Body of pancreas (tissue), 4 donors: ENCODE measurements at regions not wholly inside any gene's neighbourhood (a gene's known extent, or its start where the extent isn't known, plus 50 kb on each side); places are given as distances from the start of the nearest gene placed in this dataset.

Experiments
- ATAC-seq: fragments of 150-250 bp; one replicate; pipeline ENCODE4 v1.9.1; 2016
- DNase-seq, 4 donors: peaks; one replicate each; pipeline ENCODE4 v3.0.0-alpha.2; 2019
- H3K27ac ChIP-seq, 4 donors: fragments of 200-600 bp; sonication (generic); 1 replicate in 3 of 4; 2 replicates in 1 of 4; pipeline versions ENCODE4 v1.5.1 to v1.6.1; 2016 to 2019; ENCODE audit warnings: mild to moderate bottlenecking in 1 of 4, mixed read lengths in 1 of 4, moderate library complexity in 1 of 4
- H3K27me3 ChIP-seq, 2 donors: fragments of 200-600 bp; sonication (generic); one replicate each; pipeline ENCODE4 v1.6.0; 2016; ENCODE audit warnings: mild to moderate bottlenecking in 1 of 2
- H3K36me3 ChIP-seq, 2 donors: fragments of 200-600 bp; sonication (generic); replicated peaks in 1 of 2; 2 replicates each; pipeline ENCODE4 v1.5.1; 2016; ENCODE audit warnings: low read depth in 2 of 2; ENCODE audit not compliant: insufficient read depth in 1 of 2
- H3K4me1 ChIP-seq: fragments of 200-600 bp; sonication (generic); one replicate; pipeline ENCODE4 v1.6.0; 2016
- H3K4me3 ChIP-seq, 2 donors: fragments of 200-600 bp; sonication (generic); 1 replicate in 1 of 2; 2 replicates in 1 of 2; pipeline ENCODE4 v1.5.1; 2016 to 2019
- H3K9me3 ChIP-seq, 3 donors: fragments of 200-600 bp; sonication (generic); 1 replicate in 2 of 3; 2 replicates in 1 of 3; pipeline ENCODE4 v1.5.1; 2016
- POLR2A ChIP-seq, 3 donors: fragments of 450-650 bp; IDR thresholded peaks; one replicate each; pipeline ENCODE4 v1.6.1; 2016; ENCODE audit warnings: antibody characterized with exemption in 3 of 3, mild to moderate bottlenecking in 2 of 3
- WGBS, 2 donors: methylation state at CpG; one replicate each; pipeline ENCODE4 v1.1.5; 2017; 5-methylcytosine and 5-hydroxymethylcytosine counted together
- intact Hi-C: fragments of 100-400 bp; cut with DNase I; formaldehyde crosslinking; loops from one replicate; pipeline ENCODE4 v1.15.1; 2023
- TF ChIP-seq, protein P1 (sequence below), 7 experiments: fragments of 450-650 bp in 4 of 7; fragments of 200-600 bp in 3 of 7; sonication (generic) in 3 of 7; IDR thresholded peaks; one replicate each; pipeline ENCODE4 v1.5.1; 2016 to 2019; ENCODE audit warnings: antibody characterized with exemption in 7 of 7

- H3K27me3 ChIP-seq, result no peaks in the 10 kb centered on the region
- no peak for ATAC-seq
These were observed 67.4 kb downstream of the FOXD2 start for GRCh38 chr1:47505267-47505666.

DNA sequence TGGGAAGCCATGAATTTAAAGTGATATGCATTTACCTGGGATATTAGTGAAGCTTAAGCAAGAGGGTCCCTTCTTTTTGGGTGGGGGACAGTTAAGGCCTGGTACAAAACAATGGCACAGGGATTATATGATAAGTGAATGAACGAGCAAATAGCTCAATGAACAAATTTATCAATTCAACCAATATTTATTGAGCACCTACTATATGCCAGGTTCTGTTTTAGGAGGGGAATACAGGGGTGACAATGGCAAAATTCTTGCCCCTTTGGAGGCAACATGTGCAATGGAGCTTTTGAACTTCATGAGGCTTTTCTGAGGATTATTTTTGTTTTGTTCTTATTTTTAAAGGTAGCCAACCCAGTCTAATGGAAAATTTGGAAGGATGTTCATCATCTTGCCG, 68.2 kb downstream of the FOXD2 start:
- 74 to 86% methylated on average over 2 of the region's 2 CpGs for WGBS, 2 donors
- no peaks in the 10 kb centered on the region for H3K27me3 ChIP-seq

More at GRCh38 chr1:47505267-47505666, 67.4 kb downstream of the FOXD2 start:
- intact Hi-C loops, result no loop called here
- no peak for DNase-seq
- no peak for TF ChIP-seq POLR2A (IDR thresholded peaks at IDR 0.05)
- TF ChIP-seq, protein P1, sequence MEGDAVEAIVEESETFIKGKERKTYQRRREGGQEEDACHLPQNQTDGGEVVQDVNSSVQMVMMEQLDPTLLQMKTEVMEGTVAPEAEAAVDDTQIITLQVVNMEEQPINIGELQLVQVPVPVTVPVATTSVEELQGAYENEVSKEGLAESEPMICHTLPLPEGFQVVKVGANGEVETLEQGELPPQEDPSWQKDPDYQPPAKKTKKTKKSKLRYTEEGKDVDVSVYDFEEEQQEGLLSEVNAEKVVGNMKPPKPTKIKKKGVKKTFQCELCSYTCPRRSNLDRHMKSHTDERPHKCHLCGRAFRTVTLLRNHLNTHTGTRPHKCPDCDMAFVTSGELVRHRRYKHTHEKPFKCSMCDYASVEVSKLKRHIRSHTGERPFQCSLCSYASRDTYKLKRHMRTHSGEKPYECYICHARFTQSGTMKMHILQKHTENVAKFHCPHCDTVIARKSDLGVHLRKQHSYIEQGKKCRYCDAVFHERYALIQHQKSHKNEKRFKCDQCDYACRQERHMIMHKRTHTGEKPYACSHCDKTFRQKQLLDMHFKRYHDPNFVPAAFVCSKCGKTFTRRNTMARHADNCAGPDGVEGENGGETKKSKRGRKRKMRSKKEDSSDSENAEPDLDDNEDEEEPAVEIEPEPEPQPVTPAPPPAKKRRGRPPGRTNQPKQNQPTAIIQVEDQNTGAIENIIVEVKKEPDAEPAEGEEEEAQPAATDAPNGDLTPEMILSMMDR (IDR thresholded peaks at IDR 0.05), result no peak
- H3K36me3 ChIP-seq, result no peaks in the 10 kb centered on the region
- no peak overlapping the region for H3K4me3 ChIP-seq
- no peak overlapping the region for H3K27ac ChIP-seq
- 56 to 68% methylated on average over 2 of the region's 2 CpGs for WGBS, 2 donors
- H3K4me1 ChIP-seq, result peaks cover 13% of the 10 kb centered on the region
- no peaks in the 10 kb centered on the region for H3K9me3 ChIP-seq

GRCh38 chr1:47507144-47507543, 69.3 kb downstream of the FOXD2 start:
- no peak for DNase-seq
- ATAC-seq, result no peak
- no peaks in the 10 kb centered on the region for H3K27me3 ChIP-seq
- no peak overlapping the region for H3K27ac ChIP-seq
- TF ChIP-seq, protein P1 (IDR thresholded peaks at IDR 0.05), result no peak
- TF ChIP-seq POLR2A (IDR thresholded peaks at IDR 0.05), result no peak
- H3K4me3 ChIP-seq, result no peak overlapping the region
- H3K36me3 ChIP-seq, result no peaks in the 10 kb centered on the region
- WGBS, 2 donors, result 81 to 87% methylated on average over 3 of the region's 3 CpGs
- intact Hi-C loops, result no loop called here
- H3K9me3 ChIP-seq, result no peaks in the 10 kb centered on the region
- peaks cover 13% of the 10 kb centered on the region for H3K4me1 ChIP-seq

More for the DNA sequence above, 68.2 kb downstream of the FOXD2 start:
- TF ChIP-seq POLR2A (IDR thresholded peaks at IDR 0.05), result no peak
- TF ChIP-seq, protein P1 (IDR thresholded peaks at IDR 0.05), result no peak
- peaks cover 13% of the 10 kb centered on the region for H3K4me1 ChIP-seq
- no peak for ATAC-seq
- intact Hi-C loops, result no loop called here
- no peak overlapping the region for H3K27ac ChIP-seq
- DNase-seq, result no peak
- H3K9me3 ChIP-seq, result no peaks in the 10 kb centered on the region
- H3K36me3 ChIP-seq, result no peaks in the 10 kb centered on the region
- H3K4me3 ChIP-seq, result no peak overlapping the region

- H3K27me3 ChIP-seq, result no peaks in the 10 kb centered on the region
- no peak overlapping the region for H3K4me3 ChIP-seq
- H3K4me1 ChIP-seq, result peaks cover 13% of the 10 kb centered on the region
- intact Hi-C loops, result no loop called here
- ATAC-seq, result peak; percentile 66
- TF ChIP-seq, protein P1 (IDR thresholded peaks at IDR 0.05), result no peak
- TF ChIP-seq POLR2A (IDR thresholded peaks at IDR 0.05), result no peak
- H3K36me3 ChIP-seq, result no peaks in the 10 kb centered on the region
- 1 to 13% methylated on average over 17 to 52 of the region's 77 CpGs for WGBS, 2 donors
- H3K9me3 ChIP-seq, result no peaks in the 10 kb centered on the region
- peak overlapping the region in 2 of 4 donors; percentile 36 to 48 for H3K27ac ChIP-seq
- peak; percentile 12 to 44 (median 32) for DNase-seq
These were observed 70.2 kb downstream of the FOXD2 start for GRCh38 chr1:47507881-47508701.
